ENCODE measurements at regions not wholly inside any gene's neighbourhood (a gene's known extent, or its start where the extent isn't known, plus 50 kb on each side); places are given as distances from the start of the nearest gene placed in this dataset.

- no peak for DNase-seq
These were observed 209.1 kb upstream of the HCCS start for GRCh38 chrX:10902001-10902400.

DNA sequence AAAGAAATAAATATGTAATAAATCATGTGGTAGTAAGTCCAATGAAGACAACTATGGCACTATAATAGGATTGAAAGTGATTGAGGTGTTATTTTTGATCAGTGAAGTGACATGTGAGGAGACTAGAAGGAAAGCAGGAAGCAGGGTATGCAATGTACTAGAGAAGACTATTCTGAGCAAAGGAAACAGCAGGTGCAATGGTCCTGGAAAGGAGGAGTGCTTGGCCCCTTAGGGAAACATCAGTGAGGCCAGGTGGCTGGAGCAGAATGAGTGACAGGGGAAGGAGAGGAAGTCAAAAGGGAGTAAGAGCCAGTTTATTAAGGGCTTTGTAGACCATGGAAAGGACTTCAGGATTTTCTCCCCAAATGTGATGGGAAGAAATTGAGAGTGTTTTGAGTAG is 207.6 kb upstream of the HCCS start:
- DNase-seq, result no peak

DNA sequence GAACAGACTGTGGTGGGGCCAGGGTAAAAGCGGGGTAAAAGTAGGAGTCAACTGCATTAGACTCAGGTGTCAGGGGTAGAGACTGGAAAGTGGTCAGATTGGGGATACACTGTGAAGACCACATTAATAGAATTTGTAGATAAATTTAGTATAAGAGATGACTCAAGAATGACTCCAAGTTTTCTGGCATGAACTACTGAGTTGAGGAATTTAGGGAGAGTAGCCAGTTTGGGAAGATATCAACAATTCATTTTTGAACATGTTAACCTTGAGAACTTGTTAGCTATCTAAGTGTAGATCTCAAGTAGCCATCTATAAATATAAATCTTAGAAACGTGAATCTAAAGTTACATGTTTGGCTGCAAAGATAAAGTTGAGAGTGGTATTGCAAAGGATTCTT is 206.9 kb upstream of the HCCS start:
- no peak for DNase-seq

DNA sequence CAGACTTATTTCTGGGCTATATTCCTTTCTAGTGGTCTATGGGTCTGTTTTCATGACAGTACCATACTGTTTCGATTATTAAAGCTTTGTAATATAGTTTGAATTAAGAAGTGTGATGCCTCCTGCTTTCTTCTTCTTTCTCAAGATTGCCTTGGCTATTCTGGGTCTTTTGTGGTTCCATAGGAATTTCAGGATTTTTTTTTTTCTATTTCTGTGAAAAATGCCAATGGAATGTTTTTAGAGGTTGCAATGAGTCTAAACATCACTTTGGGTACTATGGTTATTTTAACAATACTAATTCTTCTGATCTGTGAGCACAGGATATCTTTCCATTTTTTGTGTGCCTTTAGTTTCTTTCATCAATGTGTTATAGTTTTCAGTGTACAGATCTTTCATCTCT is 204.3 kb upstream of the HCCS start:
- no peak for DNase-seq

DNA sequence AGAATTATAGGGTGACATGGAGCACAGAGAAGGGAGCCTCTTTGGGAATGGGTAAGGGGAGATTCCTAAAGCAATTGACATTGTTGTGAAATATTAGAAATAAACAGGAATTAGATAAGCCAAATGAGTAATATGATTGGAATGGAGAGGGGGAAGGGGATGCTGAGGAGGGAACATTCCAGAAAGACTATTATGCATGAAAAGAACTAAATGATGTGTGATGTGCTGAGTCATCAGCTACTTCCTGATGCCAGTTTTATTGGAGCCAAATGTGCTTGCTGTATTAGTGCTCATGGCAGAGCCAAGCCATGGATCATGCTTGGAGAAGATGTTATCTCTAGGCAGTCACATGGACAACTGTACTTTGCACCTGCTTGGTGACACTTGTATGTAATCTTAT is 189.0 kb upstream of the HCCS start:
- no peak for DNase-seq

DNA sequence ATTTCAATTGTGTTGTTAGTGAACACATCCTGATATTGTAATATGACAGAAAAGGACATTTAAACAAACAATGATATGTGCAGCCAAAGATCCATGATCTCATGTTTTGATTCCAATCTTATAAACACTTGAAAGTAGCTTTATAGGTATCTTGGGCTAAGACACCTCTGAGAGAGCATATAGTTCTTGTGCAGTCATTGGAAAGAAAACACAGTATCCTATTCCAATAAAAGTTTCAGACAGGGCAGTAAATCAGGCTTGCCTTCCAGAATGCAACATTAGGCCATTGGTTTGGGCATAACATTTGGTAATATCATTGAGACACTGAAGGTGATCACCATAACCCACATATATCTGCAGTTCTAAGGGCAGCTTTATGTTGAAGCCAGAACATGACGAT is 188.3 kb upstream of the HCCS start:
- DNase-seq, result no peak

DNA sequence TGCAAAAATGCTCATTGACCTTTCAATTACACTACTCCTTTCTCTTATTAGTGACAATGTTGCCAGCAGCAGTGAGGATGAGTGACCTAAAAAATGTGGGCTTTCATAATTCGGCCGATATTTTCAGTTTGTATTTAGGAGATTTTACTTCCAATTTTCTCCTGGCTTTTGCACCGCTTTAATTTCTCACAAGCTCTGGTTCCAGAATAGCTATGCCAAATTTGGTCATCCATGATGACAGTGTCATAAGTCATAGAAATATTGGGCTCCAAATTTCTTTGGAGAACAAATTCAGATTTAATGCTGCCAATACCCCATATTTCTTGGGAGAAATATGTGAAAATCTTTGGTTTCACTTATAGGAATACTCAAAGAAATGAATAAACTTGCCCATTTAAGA is 187.7 kb upstream of the HCCS start:
- no peak for DNase-seq

- DNase-seq, result no peak
These were observed 184.7 kb upstream of the HCCS start for GRCh38 chrX:10926404-10926803.

DNA sequence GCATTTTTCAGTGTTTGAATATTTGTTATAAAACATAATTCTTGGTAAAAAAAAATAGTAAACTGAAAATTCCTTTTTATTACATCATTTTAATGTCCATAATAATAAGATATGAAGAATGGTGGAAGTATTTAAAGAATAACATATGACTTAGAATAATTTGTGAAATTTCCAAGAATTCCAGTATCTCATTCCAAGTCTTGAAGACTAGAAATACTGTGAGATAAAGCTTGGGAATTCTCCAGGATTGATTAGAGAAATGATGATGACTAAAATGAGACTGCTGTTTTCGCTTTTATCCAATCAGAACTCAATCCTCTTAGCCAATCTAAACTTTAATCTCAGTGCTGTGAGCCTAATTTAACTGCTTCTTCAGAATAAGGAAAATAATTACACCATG is 184.2 kb upstream of the HCCS start:
- no peak for DNase-seq

DNA sequence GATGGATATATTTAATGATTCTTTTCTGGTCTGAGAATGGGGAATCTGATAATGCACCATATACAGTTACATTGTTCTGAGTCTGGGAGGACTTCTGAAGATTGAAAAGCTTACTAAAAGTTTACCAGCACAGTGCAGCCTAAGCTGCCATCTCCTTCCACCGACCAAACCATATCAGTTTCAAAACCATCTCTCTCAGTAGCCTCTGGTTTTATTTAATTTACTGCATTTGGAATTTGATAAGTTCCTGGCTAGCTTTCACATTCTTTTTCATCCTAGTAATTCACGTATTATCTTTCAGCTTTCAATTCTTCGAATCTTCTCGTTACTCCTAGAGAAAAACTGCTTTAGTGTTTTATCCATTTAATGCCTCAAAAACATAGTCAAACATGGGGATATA is 181.4 kb upstream of the HCCS start:
- DNase-seq, result no peak

GRCh38 chrX:10930151-10930550 is 181.0 kb upstream of the HCCS start:
- DNase-seq, result no peak

DNA sequence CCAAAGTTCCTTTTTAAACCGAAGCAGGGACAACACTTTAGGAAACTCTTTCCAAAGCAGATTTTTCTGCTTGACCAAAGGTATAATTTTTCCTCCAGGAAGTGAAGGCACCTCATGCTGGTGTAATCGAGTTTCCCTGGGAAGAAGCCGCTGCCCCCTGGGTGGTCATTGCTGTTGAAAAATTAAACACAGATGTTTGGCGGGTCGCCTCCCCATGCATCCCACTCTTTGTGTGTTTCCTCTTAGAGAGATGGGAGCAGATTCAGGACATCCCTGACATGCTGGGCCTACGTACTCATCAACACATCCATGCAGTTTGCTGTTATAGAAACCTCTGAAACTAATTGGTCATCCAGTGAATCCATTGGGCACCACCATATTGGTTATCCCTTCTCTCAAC is 179.2 kb upstream of the HCCS start:
- no peak for DNase-seq

DNA sequence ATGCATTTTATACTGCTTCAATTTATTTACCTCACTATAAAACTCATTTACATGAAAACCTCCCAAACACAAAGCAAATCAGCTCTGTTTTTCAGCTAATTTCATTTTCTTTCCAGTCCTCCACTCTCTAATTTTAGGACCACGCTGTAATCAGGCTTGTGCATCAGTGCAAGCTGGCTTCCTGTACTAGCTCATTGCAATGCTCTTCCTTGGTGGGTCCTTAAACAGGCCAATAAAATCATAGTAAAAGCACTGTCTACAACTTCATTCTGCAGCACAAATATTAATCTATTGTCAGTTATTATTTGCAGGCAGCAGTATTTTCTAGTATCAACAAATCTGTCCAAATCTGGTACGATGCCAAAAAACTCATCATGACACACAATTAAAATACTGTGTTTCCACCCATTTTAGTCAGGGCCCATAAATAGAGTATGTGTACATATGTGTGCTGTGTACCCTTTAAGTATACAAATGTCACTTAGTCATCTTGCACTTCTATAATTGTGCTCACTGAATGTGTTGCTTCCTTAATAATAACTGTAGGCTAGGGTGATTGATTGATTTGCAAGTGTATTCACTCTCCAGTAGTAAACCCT is 178.2 kb upstream of the HCCS start:
- no peak for DNase-seq

- no peak for DNase-seq
These were observed 175.6 kb upstream of the HCCS start for GRCh38 chrX:10935501-10935900.

DNA sequence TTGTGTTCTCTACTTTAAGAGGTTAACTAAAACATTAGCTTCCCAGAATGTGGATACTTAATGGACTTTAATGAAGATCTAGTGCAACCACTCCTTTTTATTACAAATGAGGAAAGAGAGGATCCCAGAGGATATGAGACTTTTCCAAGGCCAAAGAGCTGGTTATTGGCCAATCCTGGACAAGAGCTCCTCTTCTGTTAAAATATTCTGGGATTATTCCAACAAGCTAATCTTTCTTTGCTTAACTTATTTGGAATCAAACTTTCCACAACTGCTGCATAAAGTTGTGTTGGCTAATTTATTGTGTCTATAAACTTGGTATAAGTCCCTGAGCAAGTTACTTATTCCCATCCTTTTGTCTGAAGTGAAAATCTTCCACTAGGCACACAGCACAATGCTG is 174.2 kb upstream of the HCCS start:
- no peak for DNase-seq

DNA sequence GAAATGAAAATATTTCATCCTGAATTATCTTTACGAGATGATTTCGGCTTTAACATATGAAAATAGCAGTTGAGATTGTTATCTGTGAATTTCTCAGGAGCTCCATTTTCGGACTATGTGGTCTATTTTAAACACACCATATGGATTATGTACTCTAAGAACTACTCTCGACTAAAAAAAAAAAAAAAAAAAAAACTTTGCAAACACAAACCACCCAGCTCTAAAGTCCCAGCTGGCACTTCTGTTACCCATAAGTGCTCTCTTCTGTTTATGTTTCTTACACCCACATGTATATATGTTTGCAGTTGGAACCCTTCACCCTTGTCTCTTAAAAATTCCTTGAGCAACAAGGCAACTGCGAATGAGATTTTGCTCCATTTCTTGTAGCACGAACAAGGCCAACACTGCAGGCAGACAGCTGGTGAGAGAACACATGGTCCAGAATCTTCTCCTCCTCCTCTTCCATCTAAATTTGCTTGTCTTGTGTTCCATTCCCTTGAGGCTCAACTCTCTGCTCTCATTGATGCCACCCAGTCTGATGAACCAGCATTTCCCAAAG is 172.7 kb upstream of the HCCS start:
- DNase-seq, result no peak

- no peak for DNase-seq
These were observed 171.7 kb upstream of the HCCS start for GRCh38 chrX:10939424-10939823.

- no peak for DNase-seq
These were observed 166.8 kb upstream of the HCCS start for GRCh38 chrX:10944136-10944885.

GRCh38 chrX:10945498-10945897 is 165.6 kb upstream of the HCCS start:
- DNase-seq, result no peak

DNA sequence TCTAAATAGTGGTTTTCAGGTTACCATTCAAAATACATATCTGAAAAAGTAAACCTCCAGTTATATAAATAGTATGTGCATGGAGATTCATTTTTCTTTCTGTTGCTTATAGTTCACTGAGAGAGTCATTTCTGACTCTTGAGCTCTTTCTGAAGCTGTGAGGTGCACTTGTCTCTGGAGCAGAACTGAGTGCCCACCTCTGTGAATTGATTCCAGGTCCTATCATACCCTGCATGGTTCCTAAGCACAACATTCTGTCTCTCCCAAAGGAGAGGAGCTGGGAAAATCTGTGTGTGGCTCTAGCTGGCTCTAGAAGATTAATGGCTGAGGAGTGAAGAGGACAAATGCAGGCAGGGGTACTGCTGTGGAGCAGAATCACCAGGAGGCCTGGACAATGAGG is 161.6 kb upstream of the HCCS start:
- no peak for DNase-seq

DNA sequence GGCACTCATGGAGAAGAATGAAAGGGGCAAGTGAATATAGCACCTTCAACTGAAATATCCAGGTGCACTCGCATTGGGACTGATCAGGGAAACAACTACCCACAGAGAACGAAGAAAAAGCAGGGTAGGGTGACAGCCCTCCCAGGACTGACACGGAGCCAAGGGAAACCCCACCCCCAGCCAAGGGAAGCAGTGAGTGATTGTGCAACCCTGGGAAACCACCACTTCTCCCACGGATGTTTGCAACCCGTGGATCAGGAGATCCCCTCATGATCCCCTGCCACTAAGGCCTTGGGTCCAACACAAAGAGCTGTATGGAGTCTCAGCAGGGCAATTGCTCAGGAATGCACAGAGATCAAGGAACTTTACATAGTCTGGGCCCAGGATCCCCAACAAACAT is 158.5 kb upstream of the HCCS start:
- DNase-seq, result no peak

DNA sequence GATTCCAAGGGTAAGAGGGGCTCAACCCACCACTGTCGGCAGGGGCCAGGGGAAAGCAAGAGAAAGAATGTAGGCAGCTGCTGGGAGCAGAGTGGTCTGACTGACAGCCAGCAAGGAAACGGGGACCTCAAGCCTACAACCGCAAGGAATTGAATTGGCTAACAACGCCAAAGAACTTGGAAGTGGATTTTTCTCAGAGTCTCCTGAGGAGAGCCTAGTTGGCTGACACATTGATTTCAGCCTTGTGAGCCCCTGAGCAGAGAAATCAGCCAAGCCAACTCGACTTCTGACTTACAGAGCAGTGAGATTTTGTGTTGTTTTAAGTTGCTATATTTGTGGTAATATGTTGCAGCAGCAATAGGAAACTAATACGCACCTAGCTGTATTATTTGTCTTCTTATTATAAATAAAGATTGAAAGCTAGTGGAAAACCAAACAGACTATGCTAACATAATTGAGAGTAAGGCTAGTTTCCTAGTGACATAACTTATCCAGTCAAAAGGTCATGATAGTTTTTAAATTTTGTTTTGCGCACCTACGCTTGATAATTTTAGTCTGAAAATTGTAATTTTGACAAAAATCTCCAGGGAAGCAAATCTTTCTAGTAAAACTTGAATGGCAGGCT is 145.8 kb upstream of the HCCS start:
- no peak for DNase-seq

GRCh38 chrX:10966057-10966456 is 145.1 kb upstream of the HCCS start:
- no peak for DNase-seq

DNA sequence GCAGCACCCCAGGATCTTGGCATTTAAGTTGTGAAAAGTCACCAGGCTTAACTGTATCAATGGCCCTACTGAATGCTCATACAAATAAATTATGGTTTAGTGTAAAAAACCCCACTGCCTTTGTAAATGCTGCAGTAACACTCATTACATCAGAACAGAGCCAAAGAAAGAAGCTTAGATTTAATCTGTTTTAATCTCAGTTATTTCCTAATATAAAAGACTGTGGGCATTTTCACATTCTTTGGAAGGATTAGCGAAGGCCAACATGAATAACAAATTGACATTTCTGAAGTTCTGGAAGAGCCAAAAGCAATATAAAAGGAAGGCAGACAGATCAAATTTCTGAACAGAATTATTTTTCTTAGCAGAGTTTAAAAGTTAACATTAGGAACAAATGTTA is 140.0 kb upstream of the HCCS start:
- no peak for DNase-seq
